ENCODE measurements at regions not wholly inside any gene's neighbourhood (a gene's known extent, or its start where the extent isn't known, plus 50 kb on each side); places are given as distances from the start of the nearest gene placed in this dataset.

GRCh38 chr10:8581521-8582225, 527.2 kb downstream of the GATA3 start:
- no peak overlapping the region for H3K27ac ChIP-seq
- TF ChIP-seq CTCF (conservative IDR thresholded peaks at IDR 0.05; ENCODE audit: low read depth) = no peak
- DNase-seq (ENCODE audit: low spot score) = no peak
- ChIA-PET CTCF (interaction anchor here (0.6 kb wide), 1 partner anchor 479 kb away, joined by 3 read pairs; no protein-coding TSS in a partner anchor), POLR2A (ENCODE audit: low non-redundant PET) (no interaction called here)

GRCh38 chr10:8583096-8583495, 528.6 kb downstream of the GATA3 start:
- CTCF ChIA-PET = no interaction called here
- no peak overlapping the region for H3K27ac ChIP-seq
- POLR2A ChIA-PET (ENCODE audit: low non-redundant PET) = no interaction called here
- no peak for DNase-seq (ENCODE audit: low spot score)
- no peak for TF ChIP-seq CTCF (conservative IDR thresholded peaks at IDR 0.05; ENCODE audit: low read depth)

GRCh38 chr10:8584666-8585065, 530.2 kb downstream of the GATA3 start:
- TF ChIP-seq CTCF (conservative IDR thresholded peaks at IDR 0.05; ENCODE audit: low read depth) = no peak
- H3K27ac ChIP-seq = no peak overlapping the region
- no peak for DNase-seq (ENCODE audit: low spot score)
- ChIA-PET CTCF (no interaction called here), POLR2A (ENCODE audit: low non-redundant PET) (no interaction called here)

GRCh38 chr10:8586504-8586903, 532.0 kb downstream of the GATA3 start:
- POLR2A ChIA-PET (ENCODE audit: low non-redundant PET) = no interaction called here
- DNase-seq (ENCODE audit: low spot score) = peak; percentile 7
- CTCF ChIA-PET = no interaction called here
- no peak overlapping the region for H3K27ac ChIP-seq
- TF ChIP-seq CTCF (conservative IDR thresholded peaks at IDR 0.05; ENCODE audit: low read depth) = no peak

GRCh38 chr10:8588135-8588534, 533.6 kb downstream of the GATA3 start:
- no peak for TF ChIP-seq CTCF (conservative IDR thresholded peaks at IDR 0.05; ENCODE audit: low read depth)
- no peak for DNase-seq (ENCODE audit: low spot score)
- POLR2A ChIA-PET (ENCODE audit: low non-redundant PET) = no interaction called here
- CTCF ChIA-PET = no interaction called here
- H3K27ac ChIP-seq = no peak overlapping the region

GRCh38 chr10:8590518-8590917, 536.0 kb downstream of the GATA3 start:
- POLR2A ChIA-PET (ENCODE audit: low non-redundant PET) = no interaction called here
- CTCF ChIA-PET = no interaction called here
- TF ChIP-seq CTCF (conservative IDR thresholded peaks at IDR 0.05; ENCODE audit: low read depth) = no peak
- DNase-seq (ENCODE audit: low spot score) = no peak
- no peak overlapping the region for H3K27ac ChIP-seq

Measured in RWPE1 (cell line).